ENCODE measurements at regions not wholly inside any gene's neighbourhood (a gene's known extent, or its start where the extent isn't known, plus 50 kb on each side); places are given as distances from the start of the nearest gene placed in this dataset.

DNA sequence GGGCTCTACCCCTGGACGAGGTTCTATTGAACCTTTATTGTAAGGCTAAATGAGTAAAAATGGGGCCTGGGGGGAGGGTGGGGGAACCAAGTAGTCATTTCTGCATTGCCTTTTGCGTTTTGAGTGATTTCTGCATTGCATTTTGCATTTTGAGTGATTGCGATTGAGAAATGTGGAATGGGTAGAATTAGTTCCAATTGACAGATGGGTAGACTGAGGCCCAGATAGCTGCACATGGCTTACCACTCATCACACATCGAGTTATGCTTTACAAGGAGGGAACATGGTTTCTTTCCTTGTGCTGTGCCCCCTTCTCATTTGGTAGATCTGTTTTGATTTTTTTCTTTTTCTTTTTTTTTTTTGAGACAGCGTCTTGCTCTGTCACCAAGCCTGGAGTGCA is 858.7 kb downstream of the TYW1 start (continued):
- TF ChIP-seq, protein P1, sequence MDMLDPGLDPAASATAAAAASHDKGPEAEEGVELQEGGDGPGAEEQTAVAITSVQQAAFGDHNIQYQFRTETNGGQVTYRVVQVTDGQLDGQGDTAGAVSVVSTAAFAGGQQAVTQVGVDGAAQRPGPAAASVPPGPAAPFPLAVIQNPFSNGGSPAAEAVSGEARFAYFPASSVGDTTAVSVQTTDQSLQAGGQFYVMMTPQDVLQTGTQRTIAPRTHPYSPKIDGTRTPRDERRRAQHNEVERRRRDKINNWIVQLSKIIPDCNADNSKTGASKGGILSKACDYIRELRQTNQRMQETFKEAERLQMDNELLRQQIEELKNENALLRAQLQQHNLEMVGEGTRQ (IDR thresholded peaks at IDR 0.05; ENCODE audit: low read depth, low read length): no peak

DNA sequence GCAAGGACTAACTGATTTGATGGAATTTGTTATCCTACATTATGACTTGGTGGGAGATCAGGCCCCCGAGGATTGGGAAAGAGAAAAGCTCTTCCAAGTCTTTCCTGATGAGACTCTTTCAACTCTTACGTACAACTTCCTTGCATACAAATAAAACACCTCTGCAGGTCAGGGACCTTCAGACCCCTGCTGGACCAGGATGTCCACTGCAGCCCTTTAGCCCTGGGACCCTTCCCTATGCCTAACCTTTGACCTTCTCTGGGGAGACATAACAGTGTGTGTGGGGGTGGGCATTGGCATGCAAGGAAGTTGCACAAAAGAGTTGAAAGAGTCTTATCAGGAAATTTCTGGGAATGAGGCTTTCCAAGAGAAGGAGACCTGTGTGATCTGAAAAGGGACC is 859.4 kb downstream of the TYW1 start:
- DNase-seq (no peak), ATAC-seq (ENCODE audit: low read depth) (no peak)
- H3K27me3 ChIP-seq (ENCODE audit: control insufficient read depth, insufficient read depth, low read length): no peaks in the 10 kb centered on the region
- no peak overlapping the region for H2BK15ac ChIP-seq (ENCODE audit: low read depth, low read length)
- H2BK20ac ChIP-seq (ENCODE audit: low read depth, low read length): no peak overlapping the region
- H3K4ac ChIP-seq (ENCODE audit: low read depth, low read length): no peak overlapping the region
- H2AK5ac ChIP-seq (ENCODE audit: low read depth, low read length): no peak overlapping the region
- WGBS, 2 experiments (ENCODE audit: extremely low coverage in 2 of 2, insufficient read length in 1 of 2): no CpG with 5 or more reads among the region's 2 CpGs
- H2AFZ ChIP-seq (replicated peaks; ENCODE audit: low read length, poor library complexity): no peak overlapping the region
- no peak overlapping the region for H3K27ac ChIP-seq (ENCODE audit: insufficient read depth, low read length)
- intact Hi-C loops (cut with micrococcal nuclease): no loop called here
- no peaks in the 10 kb centered on the region for H3K4me1 ChIP-seq (ENCODE audit: control insufficient read depth, insufficient read depth, low read length)
- ChIA-PET CTCF (no interaction called here), POLR2A (ENCODE audit: unreplicated experiment) (no interaction called here)
- H3K79me1 ChIP-seq (ENCODE audit: low read depth in 1 of 2, low read length in 2 of 2): no peaks in the 10 kb centered on the region
- no TSS peak for BruUV-seq (replicated peaks)
- H3K18ac ChIP-seq (ENCODE audit: low read depth, low read length): no peak overlapping the region
- H3K23ac ChIP-seq (ENCODE audit: low read depth, low read length): no peak overlapping the region
- H2BK5ac ChIP-seq (ENCODE audit: low read depth, low read length, poor library complexity, severe bottlenecking): no peak overlapping the region
- H4K91ac ChIP-seq (ENCODE audit: insufficient read depth, low read depth, low read length): no peak overlapping the region
- peaks cover 17% of the 10 kb centered on the region for H3K9me3 ChIP-seq (ENCODE audit: control insufficient read depth, insufficient read depth, low read length)
- H3K4me2 ChIP-seq (ENCODE audit: low read depth, low read length): no peak overlapping the region
- no peak overlapping the region for H2BK120ac ChIP-seq (ENCODE audit: low read depth, low read length)
- H4K20me1 ChIP-seq (ENCODE audit: insufficient read depth, low read length): no peaks in the 10 kb centered on the region
- in situ Hi-C loops (cut with MboI; ENCODE audit: low sequenced_read_pairs): no loop called here
- H3K56ac ChIP-seq (ENCODE audit: extremely low read depth, insufficient read depth, low read length): no peak overlapping the region
- no peak overlapping the region for H4K5ac ChIP-seq (ENCODE audit: low read depth, low read length)
- H3K36me3 ChIP-seq (ENCODE audit: control insufficient read depth, insufficient read depth, low read length): no peaks in the 10 kb centered on the region
- H4K8ac ChIP-seq (ENCODE audit: low read depth in 2 of 2, low read length in 2 of 2): no peak overlapping the region
- H2AK9ac ChIP-seq (replicated peaks; ENCODE audit: low read depth, low read length, poor library complexity): no peak overlapping the region
- no peak overlapping the region for H3K14ac ChIP-seq (replicated peaks; ENCODE audit: low read depth, low read length)
- no peaks in the 10 kb centered on the region for H3K9me1 ChIP-seq (ENCODE audit: insufficient read depth, low read length)
- no peak overlapping the region for H3K4me3 ChIP-seq (ENCODE audit: insufficient read depth, low read depth, low read length)
- dilution Hi-C loops (cut with HindIII; ENCODE audit: low sequenced_read_pairs, unreplicated experiment): no loop called here
- no peak overlapping the region for H3K9ac ChIP-seq (ENCODE audit: low read depth, low read length)
- TF ChIP-seq FOS (IDR thresholded peaks at IDR 0.05; ENCODE audit: low read depth, low read length): no peak
- no peak for TF ChIP-seq RCOR1 (IDR thresholded peaks at IDR 0.05; ENCODE audit: insufficient replicate concordance, low read length)
- no peak for TF ChIP-seq RAD21 (IDR thresholded peaks at IDR 0.05; ENCODE audit: low read length)
- no peak for TF ChIP-seq NFE2L2 (IDR thresholded peaks at IDR 0.05; ENCODE audit: low read depth, low read length)
- no peak for TF ChIP-seq RFX5 (IDR thresholded peaks at IDR 0.05; ENCODE audit: low read depth, low read length)
- TF ChIP-seq POLR2A (IDR thresholded peaks at IDR 0.05; ENCODE audit: low read depth, low read length): no peak
- TF ChIP-seq, protein P2, sequence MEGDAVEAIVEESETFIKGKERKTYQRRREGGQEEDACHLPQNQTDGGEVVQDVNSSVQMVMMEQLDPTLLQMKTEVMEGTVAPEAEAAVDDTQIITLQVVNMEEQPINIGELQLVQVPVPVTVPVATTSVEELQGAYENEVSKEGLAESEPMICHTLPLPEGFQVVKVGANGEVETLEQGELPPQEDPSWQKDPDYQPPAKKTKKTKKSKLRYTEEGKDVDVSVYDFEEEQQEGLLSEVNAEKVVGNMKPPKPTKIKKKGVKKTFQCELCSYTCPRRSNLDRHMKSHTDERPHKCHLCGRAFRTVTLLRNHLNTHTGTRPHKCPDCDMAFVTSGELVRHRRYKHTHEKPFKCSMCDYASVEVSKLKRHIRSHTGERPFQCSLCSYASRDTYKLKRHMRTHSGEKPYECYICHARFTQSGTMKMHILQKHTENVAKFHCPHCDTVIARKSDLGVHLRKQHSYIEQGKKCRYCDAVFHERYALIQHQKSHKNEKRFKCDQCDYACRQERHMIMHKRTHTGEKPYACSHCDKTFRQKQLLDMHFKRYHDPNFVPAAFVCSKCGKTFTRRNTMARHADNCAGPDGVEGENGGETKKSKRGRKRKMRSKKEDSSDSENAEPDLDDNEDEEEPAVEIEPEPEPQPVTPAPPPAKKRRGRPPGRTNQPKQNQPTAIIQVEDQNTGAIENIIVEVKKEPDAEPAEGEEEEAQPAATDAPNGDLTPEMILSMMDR (conservative IDR thresholded peaks at IDR 0.05; ENCODE audit: low read depth, low read length): no peak
- TF ChIP-seq MAZ (IDR thresholded peaks at IDR 0.05; ENCODE audit: borderline replicate concordance, low read depth, low read length): no peak
- no peak for TF ChIP-seq MAFK (IDR thresholded peaks at IDR 0.05; ENCODE audit: low read depth, low read length)
- no peak for TF ChIP-seq CEBPB (IDR thresholded peaks at IDR 0.05; ENCODE audit: low read depth, low read length)
- TF ChIP-seq, protein P1 (IDR thresholded peaks at IDR 0.05; ENCODE audit: low read depth, low read length): no peak
- TF ChIP-seq MXI1 (IDR thresholded peaks at IDR 0.05; ENCODE audit: borderline replicate concordance, low read depth, low read length): no peak
- no peak for TF ChIP-seq CHD1 (IDR thresholded peaks at IDR 0.05; ENCODE audit: low read depth, low read length)
- no peak for TF ChIP-seq BHLHE40 (IDR thresholded peaks at IDR 0.05; ENCODE audit: low read depth, low read length)
- TF ChIP-seq SMC3 (IDR thresholded peaks at IDR 0.05; ENCODE audit: low read depth, low read length): no peak

Measured in IMR-90 (cell line).